ENCODE measurements at regions not wholly inside any gene's neighbourhood (a gene's known extent, or its start where the extent isn't known, plus 50 kb on each side); places are given as distances from the start of the nearest gene placed in this dataset.

- TF ChIP-seq CTCF (IDR thresholded peaks at IDR 0.05) (no peak), POLR2A (IDR thresholded peaks at IDR 0.05) (no peak)
These were observed 71.6 kb upstream of the SORBS2 start for GRCh38 chr4:185883591-185883990.

Data from heart left ventricle (tissue), 13 donors.